ENCODE measurements at regions not wholly inside any gene's neighbourhood (a gene's known extent, or its start where the extent isn't known, plus 50 kb on each side); places are given as distances from the start of the nearest gene placed in this dataset.

DNA sequence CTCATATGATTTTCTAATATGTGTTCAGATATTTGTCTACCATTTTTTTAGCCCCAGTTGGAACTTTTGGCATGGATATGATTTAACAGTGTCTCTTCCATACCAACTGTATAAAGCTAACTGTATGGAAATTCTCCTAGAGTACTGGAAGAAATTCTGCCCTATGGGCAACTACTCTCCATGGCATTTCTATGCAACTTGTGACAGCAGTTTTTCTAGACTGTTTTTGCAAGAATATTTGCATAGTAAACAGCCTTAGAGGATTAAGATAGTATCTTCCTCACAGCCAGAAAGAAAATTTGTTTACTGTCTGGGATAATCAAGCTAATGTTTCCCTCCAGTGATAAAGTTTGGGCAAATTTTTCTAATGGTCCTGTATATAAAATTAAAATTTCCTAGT lies 119.9 kb upstream of the PCDH17 start (continued):
- TF ChIP-seq, protein P1, sequence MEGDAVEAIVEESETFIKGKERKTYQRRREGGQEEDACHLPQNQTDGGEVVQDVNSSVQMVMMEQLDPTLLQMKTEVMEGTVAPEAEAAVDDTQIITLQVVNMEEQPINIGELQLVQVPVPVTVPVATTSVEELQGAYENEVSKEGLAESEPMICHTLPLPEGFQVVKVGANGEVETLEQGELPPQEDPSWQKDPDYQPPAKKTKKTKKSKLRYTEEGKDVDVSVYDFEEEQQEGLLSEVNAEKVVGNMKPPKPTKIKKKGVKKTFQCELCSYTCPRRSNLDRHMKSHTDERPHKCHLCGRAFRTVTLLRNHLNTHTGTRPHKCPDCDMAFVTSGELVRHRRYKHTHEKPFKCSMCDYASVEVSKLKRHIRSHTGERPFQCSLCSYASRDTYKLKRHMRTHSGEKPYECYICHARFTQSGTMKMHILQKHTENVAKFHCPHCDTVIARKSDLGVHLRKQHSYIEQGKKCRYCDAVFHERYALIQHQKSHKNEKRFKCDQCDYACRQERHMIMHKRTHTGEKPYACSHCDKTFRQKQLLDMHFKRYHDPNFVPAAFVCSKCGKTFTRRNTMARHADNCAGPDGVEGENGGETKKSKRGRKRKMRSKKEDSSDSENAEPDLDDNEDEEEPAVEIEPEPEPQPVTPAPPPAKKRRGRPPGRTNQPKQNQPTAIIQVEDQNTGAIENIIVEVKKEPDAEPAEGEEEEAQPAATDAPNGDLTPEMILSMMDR (IDR thresholded peaks at IDR 0.05 in 2 of 3, conservative IDR thresholded peaks at IDR 0.05 in 1 of 3; ENCODE audit: borderline replicate concordance in 1 of 3, insufficient read depth in 1 of 3, low read depth in 2 of 3, low read length in 2 of 3): no peak
- TF ChIP-seq, protein P2, sequence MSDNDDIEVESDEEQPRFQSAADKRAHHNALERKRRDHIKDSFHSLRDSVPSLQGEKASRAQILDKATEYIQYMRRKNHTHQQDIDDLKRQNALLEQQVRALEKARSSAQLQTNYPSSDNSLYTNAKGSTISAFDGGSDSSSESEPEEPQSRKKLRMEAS (IDR thresholded peaks at IDR 0.05): no peak
- TF ChIP-seq JUND (IDR thresholded peaks at IDR 0.05) (no peak), SP1 (IDR thresholded peaks at IDR 0.05; ENCODE audit: low read depth) (no peak), EZH2phosphoT487 (IDR thresholded peaks at IDR 0.05; ENCODE audit: borderline replicate concordance) (no peak), CBX3 (IDR thresholded peaks at IDR 0.05; ENCODE audit: low read depth) (no peak), ZNF274 (IDR thresholded peaks at IDR 0.05; ENCODE audit: low read depth, low read length) (no peak)
- TF ChIP-seq, protein P3, sequence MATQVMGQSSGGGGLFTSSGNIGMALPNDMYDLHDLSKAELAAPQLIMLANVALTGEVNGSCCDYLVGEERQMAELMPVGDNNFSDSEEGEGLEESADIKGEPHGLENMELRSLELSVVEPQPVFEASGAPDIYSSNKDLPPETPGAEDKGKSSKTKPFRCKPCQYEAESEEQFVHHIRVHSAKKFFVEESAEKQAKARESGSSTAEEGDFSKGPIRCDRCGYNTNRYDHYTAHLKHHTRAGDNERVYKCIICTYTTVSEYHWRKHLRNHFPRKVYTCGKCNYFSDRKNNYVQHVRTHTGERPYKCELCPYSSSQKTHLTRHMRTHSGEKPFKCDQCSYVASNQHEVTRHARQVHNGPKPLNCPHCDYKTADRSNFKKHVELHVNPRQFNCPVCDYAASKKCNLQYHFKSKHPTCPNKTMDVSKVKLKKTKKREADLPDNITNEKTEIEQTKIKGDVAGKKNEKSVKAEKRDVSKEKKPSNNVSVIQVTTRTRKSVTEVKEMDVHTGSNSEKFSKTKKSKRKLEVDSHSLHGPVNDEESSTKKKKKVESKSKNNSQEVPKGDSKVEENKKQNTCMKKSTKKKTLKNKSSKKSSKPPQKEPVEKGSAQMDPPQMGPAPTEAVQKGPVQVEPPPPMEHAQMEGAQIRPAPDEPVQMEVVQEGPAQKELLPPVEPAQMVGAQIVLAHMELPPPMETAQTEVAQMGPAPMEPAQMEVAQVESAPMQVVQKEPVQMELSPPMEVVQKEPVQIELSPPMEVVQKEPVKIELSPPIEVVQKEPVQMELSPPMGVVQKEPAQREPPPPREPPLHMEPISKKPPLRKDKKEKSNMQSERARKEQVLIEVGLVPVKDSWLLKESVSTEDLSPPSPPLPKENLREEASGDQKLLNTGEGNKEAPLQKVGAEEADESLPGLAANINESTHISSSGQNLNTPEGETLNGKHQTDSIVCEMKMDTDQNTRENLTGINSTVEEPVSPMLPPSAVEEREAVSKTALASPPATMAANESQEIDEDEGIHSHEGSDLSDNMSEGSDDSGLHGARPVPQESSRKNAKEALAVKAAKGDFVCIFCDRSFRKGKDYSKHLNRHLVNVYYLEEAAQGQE (IDR thresholded peaks at IDR 0.05; ENCODE audit: low read depth): no peak

DNA sequence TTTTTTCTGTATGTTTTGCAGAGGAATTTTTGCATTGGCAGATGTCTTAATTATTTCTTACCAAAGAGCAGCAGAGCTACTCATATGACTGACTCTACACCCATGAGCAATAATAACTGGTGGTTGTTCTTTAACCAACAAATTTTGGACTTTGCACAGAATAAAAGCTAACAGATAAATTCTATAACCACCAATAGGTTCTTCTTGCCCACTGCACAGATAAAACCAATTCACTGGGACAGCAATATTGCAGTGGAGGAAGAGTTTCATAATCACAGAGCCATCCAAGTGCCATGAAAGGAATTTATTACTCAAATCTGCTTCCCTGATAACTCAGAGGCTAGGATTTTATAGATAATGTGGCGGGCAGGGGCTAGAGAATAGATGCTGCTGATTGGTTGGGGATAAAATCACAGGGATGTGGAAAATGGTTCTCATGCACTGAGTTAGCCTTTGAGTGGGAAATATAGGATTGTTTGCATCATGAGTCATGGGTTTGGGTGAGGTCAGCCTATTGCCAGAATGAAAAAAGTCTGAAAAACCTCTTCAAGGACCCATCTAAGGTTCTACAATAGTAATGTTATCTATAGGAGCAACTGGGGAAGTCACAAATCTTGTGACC lies 104.3 kb upstream of the PCDH17 start:
- H3K9ac ChIP-seq (ENCODE audit: low read length): no peak overlapping the region
- CTCF ChIA-PET: no interaction called here
- TF ChIP-seq EZH2phosphoT487 (IDR thresholded peaks at IDR 0.05; ENCODE audit: borderline replicate concordance) (no peak), TCF7L2 (IDR thresholded peaks at IDR 0.05; ENCODE audit: borderline replicate concordance, extremely low read depth, insufficient read depth, insufficient read length) (no peak), EGR1 (IDR thresholded peaks at IDR 0.05; ENCODE audit: low read depth) (no peak), RAD21 (IDR thresholded peaks at IDR 0.05; ENCODE audit: low read depth) (no peak), YY1 (IDR thresholded peaks at IDR 0.05; ENCODE audit: extremely low read depth, insufficient replicate concordance, low read depth, low read length) (no peak), SP1 (IDR thresholded peaks at IDR 0.05; ENCODE audit: low read depth) (no peak), SIN3A (IDR thresholded peaks at IDR 0.05; ENCODE audit: low read depth) (no peak), ZFX (IDR thresholded peaks at IDR 0.05) (no peak)
- TF ChIP-seq, protein P4, sequence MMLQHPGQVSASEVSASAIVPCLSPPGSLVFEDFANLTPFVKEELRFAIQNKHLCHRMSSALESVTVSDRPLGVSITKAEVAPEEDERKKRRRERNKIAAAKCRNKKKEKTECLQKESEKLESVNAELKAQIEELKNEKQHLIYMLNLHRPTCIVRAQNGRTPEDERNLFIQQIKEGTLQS (IDR thresholded peaks at IDR 0.05): no peak
- TF ChIP-seq, protein P1 (IDR thresholded peaks at IDR 0.05 in 2 of 3, conservative IDR thresholded peaks at IDR 0.05 in 1 of 3; ENCODE audit: borderline replicate concordance in 1 of 3, insufficient read depth in 1 of 3, low read depth in 2 of 3, low read length in 2 of 3): no peak
- TF ChIP-seq, protein P2 (IDR thresholded peaks at IDR 0.05): no peak

More for the DNA sequence above, 104.3 kb upstream of the PCDH17 start:
- no peaks in the 10 kb centered on the region for H3K27me3 ChIP-seq (ENCODE audit: insufficient read depth, low read length)
- intact Hi-C loops (cut with micrococcal nuclease): no loop called here
- DNase-seq (ENCODE audit: low read depth, low spot score) (no peak), ATAC-seq (no peak)
- no peak overlapping the region for H3K27ac ChIP-seq (ENCODE audit: low read depth, low read length)
- RAD21 ChIA-PET (ENCODE audit: low non-redundant PET in 1 of 2, low total read pairs in 2 of 2, uncharacterized antibody in 2 of 2, unreplicated experiment in 2 of 2): no interaction called here
- no peaks in the 10 kb centered on the region for H3K9me2 ChIP-seq (ENCODE audit: insufficient read depth)
- H3K9me3 ChIP-seq (ENCODE audit: control insufficient read depth in 1 of 2, insufficient read depth in 1 of 2, low read depth in 1 of 2, low read length in 2 of 2): peaks cover under 1 to 15% of the 10 kb centered on the region in 2 experiments; a peak in 3 of 4 replicates
- BruUV-seq (replicated peaks): no TSS peak
- no peaks in the 10 kb centered on the region for H3K4me1 ChIP-seq (ENCODE audit: control insufficient read depth in 1 of 2, insufficient read depth in 2 of 2, low read length in 2 of 2)
- no peaks in the 10 kb centered on the region for H3K36me3 ChIP-seq (ENCODE audit: control insufficient read depth in 1 of 2, insufficient read depth in 2 of 2, low read length in 2 of 2)
- H3K79me2 ChIP-seq (ENCODE audit: insufficient read depth, low read length): no peaks in the 10 kb centered on the region
- H2AFZ ChIP-seq (ENCODE audit: low read depth, low read length, poor library complexity, severe bottlenecking): no peak overlapping the region
- no peak overlapping the region for H3K4me3 ChIP-seq (replicated peaks in 1 of 2; ENCODE audit: low read depth in 1 of 2, low read length in 2 of 2)
- no peak overlapping the region for H3K4me2 ChIP-seq (ENCODE audit: low read length)
- no peaks in the 10 kb centered on the region for H4K20me1 ChIP-seq (ENCODE audit: insufficient read depth)
- POLR2A ChIA-PET: no interaction called here
